HepG2 (cell line): ENCODE measurements at regions not wholly inside any gene's neighbourhood (a gene's known extent, or its start where the extent isn't known, plus 50 kb on each side); places are given as distances from the start of the nearest gene placed in this dataset.

Experiments
- ATAC-seq: fragments of 200-7000 bp; cut with Tn5 transposase; 3 replicates; pipeline ENCODE4 v1.9.1; 2020; ENCODE audit warnings: mild to moderate bottlenecking, moderate library complexity
- BruUV-seq: library from RNA; stranded (reverse); fragments of 400-500 nt; replicated peaks from 2 replicates; lab custom pipeline; 2021; lab: Mats Ljungman, UMichigan
- CTCF ChIA-PET: fragments of 300-600 bp; formaldehyde crosslinking; extraction: SDS; loops from one replicate; lab custom pipeline; 2021; ENCODE audit warnings: low total read pairs, inconsistent platforms, low intra/inter-chr PET ratio; lab: Yijun Ruan, JAX
- POLR2A ChIA-PET: fragments of 350-600 bp; sonication (Branson Sonifier 250); formaldehyde crosslinking; loops from one replicate; lab custom pipeline; 2020; ENCODE audit warnings: antibody characterized with exemption, inconsistent platforms; lab: Yijun Ruan, JAX
- DNase-seq: peaks from one replicate; pipeline ENCODE4 v3.0.0-alpha.2; 2015; ENCODE audit warnings: low spot score
- FAIRE-seq: peaks from 3 replicates; lab custom pipeline; 2011; peaks lifted over from hg19 to GRCh38; lab: Jason Lieb, UNC
- H2AFZ ChIP-seq: one replicate; pipeline ENCODE4 v1.6.1; 2011; ENCODE audit warnings: low read length, inconsistent platforms
- H3K27ac ChIP-seq: fragments of 300-600 bp; 3 replicates; pipeline ENCODE4 v1.8.0; 2011; ENCODE audit warnings: mixed run types, mild to moderate bottlenecking, mixed read lengths, low read length, inconsistent platforms; ENCODE audit not compliant: insufficient read depth; ENCODE audit errors: extremely low read length
- H3K27me3 ChIP-seq, 2 experiments: fragments of 200-600 bp in 1 of 2; 2 replicates in 1 of 2; 3 replicates in 1 of 2; pipeline versions ENCODE4 v1.6.0 to v1.8.0; 2011; ENCODE audit warnings: low read length in 2 of 2, mild to moderate bottlenecking in 2 of 2, moderate library complexity in 2 of 2, inconsistent platforms in 1 of 2; ENCODE audit not compliant: insufficient read depth in 2 of 2, control insufficient read depth in 1 of 2
- H3K36me3 ChIP-seq, 2 experiments: fragments of 200-600 bp in 1 of 2; replicated peaks in 1 of 2; 2 replicates in 1 of 2; 3 replicates in 1 of 2; pipeline versions ENCODE4 v1.5.1 to v1.8.0; 2011; ENCODE audit warnings: low read length in 2 of 2, inconsistent platforms in 1 of 2; ENCODE audit not compliant: insufficient read depth in 2 of 2, control insufficient read depth in 1 of 2
- H3K4me1 ChIP-seq: 2 replicates; pipeline ENCODE4 v1.5.1; 2012; ENCODE audit warnings: low read length, inconsistent platforms; ENCODE audit not compliant: insufficient read depth
- H3K4me2 ChIP-seq: 2 replicates; pipeline ENCODE4 v1.6.0; 2011; ENCODE audit warnings: low read depth, low read length, inconsistent platforms
- H3K4me3 ChIP-seq, 3 experiments: fragments of 200-600 bp in 1 of 3; sonication (generic), shearing (Covaris generic) in 1 of 3; replicated peaks in 1 of 3; 2 replicates each; pipeline ENCODE4 v1.5.1; 2011 to 2016; ENCODE audit warnings: low read length in 3 of 3, inconsistent platforms in 2 of 3, low read depth in 2 of 3, mild to moderate bottlenecking in 2 of 3, control low read depth in 1 of 3, mixed read lengths in 1 of 3; ENCODE audit not compliant: insufficient read depth in 1 of 3
- H3K79me2 ChIP-seq: one replicate; pipeline ENCODE4 v1.6.1; 2011; ENCODE audit warnings: low read length, inconsistent platforms; ENCODE audit not compliant: insufficient read depth
- H3K9ac ChIP-seq: 2 replicates; pipeline ENCODE4 v1.6.0; 2011; ENCODE audit warnings: mild to moderate bottlenecking, low read depth, low read length, inconsistent platforms; ENCODE audit not compliant: insufficient read depth
- H3K9me3 ChIP-seq: 2 replicates; pipeline ENCODE4 v1.5.1; 2012; ENCODE audit warnings: mild to moderate bottlenecking, low read length
- H4K20me1 ChIP-seq: 2 replicates; pipeline ENCODE4 v1.6.0; 2011; ENCODE audit warnings: inconsistent platforms, mild to moderate bottlenecking, low read length, moderate library complexity; ENCODE audit not compliant: insufficient read depth
- CSRNP2 ChIP-seq: sonication (generic); formaldehyde crosslinking; conservative IDR thresholded peaks from 2 replicates; pipeline ENCODE4 v1.8.0; 2022; ENCODE audit warnings: low read depth, missing genetic modification reagents
- ELF1 ChIP-seq: sonication (generic); formaldehyde crosslinking; IDR thresholded peaks from 2 replicates; pipeline ENCODE4 v1.4.0; 2020; ENCODE audit warnings: missing genetic modification reagents
- FOXP1 ChIP-seq, 2 experiments: fragments of 450-650 bp in 1 of 2; IDR thresholded peaks; 2 replicates each; pipeline ENCODE4 v1.6.1; 2017 to 2018; ENCODE audit warnings: antibody characterized with exemption in 1 of 2
- HDAC1 ChIP-seq: sonication (generic); formaldehyde crosslinking; IDR thresholded peaks from 2 replicates; pipeline ENCODE4 v1.5.1; 2020; ENCODE audit warnings: mild to moderate bottlenecking, missing genetic modification reagents
- HOXA9 ChIP-seq: sonication (generic); formaldehyde crosslinking; IDR thresholded peaks from 2 replicates; pipeline ENCODE4 v1.8.1; 2022; ENCODE audit warnings: missing genetic modification reagents, mild to moderate bottlenecking, moderate library complexity, borderline replicate concordance
- KLF6 ChIP-seq: IDR thresholded peaks from 2 replicates; pipeline ENCODE4 v1.8.0; 2016; ENCODE audit warnings: missing biosample characterization, missing genetic modification reagents
- MEF2D ChIP-seq: sonication (generic); formaldehyde crosslinking; IDR thresholded peaks from 2 replicates; pipeline ENCODE4 v1.5.1; 2020; ENCODE audit warnings: mild to moderate bottlenecking, missing genetic modification reagents
- PLRG1 ChIP-seq: fragments of 450-650 bp; conservative IDR thresholded peaks from 2 replicates; pipeline ENCODE4 v1.6.1; 2016
- SOX13 ChIP-seq, 3 experiments: fragments of 450-650 bp in 1 of 3; sonication (generic) in 1 of 3; formaldehyde crosslinking in 1 of 3; IDR thresholded peaks in 2 of 3; conservative IDR thresholded peaks in 1 of 3; 2 replicates each; pipeline versions ENCODE4 v1.5.0 to v1.6.1; 2016 to 2020; ENCODE audit warnings: antibody characterized with exemption in 1 of 3, mild to moderate bottlenecking in 1 of 3, missing compliant biosample characterization in 1 of 3, missing genetic modification reagents in 1 of 3, moderate library complexity in 1 of 3
- ZFY ChIP-seq: sonication (generic); formaldehyde crosslinking; IDR thresholded peaks from 2 replicates; pipeline ENCODE4 v1.4.0; 2020; ENCODE audit warnings: missing genetic modification reagents
- ZMYM4 ChIP-seq: sonication (generic); formaldehyde crosslinking; IDR thresholded peaks from 2 replicates; pipeline ENCODE4 v1.8.1; 2023; ENCODE audit warnings: mild to moderate bottlenecking, missing genetic modification reagents
- ZNF431 ChIP-seq: sonication (generic); formaldehyde crosslinking; IDR thresholded peaks from 2 replicates; pipeline ENCODE4 v1.9.0; 2022; ENCODE audit warnings: missing genetic modification reagents, low read depth, mild to moderate bottlenecking, borderline replicate concordance
- ZNF496 ChIP-seq: sonication (generic); formaldehyde crosslinking; IDR thresholded peaks from 2 replicates; pipeline ENCODE4 v1.8.1; 2023; ENCODE audit warnings: mild to moderate bottlenecking, moderate library complexity, missing genetic modification reagents; ENCODE audit not compliant: insufficient replicate concordance
- ZNF75D ChIP-seq: sonication (generic); formaldehyde crosslinking; IDR thresholded peaks from 2 replicates; pipeline ENCODE4 v1.8.1; 2023; ENCODE audit warnings: missing genetic modification reagents, mild to moderate bottlenecking, borderline replicate concordance
- ZUFSP ChIP-seq: sonication (generic); formaldehyde crosslinking; IDR thresholded peaks from 2 replicates; pipeline ENCODE4 v1.9.0; 2021; ENCODE audit warnings: missing genetic modification reagents, mild to moderate bottlenecking, borderline replicate concordance
- WGBS: methylation state at CpG from one replicate; pipeline ENCODE4 v1.1.6; 2017; ENCODE audit warnings: low lambda C conversion rate; 5-methylcytosine and 5-hydroxymethylcytosine counted together
- in situ Hi-C: cut with HindIII; loops from 2 replicates; pipeline ENCODE4 v1.10.0; 2017; ENCODE audit warnings: low pct_unique_long_range_greater_than_20kb; ENCODE audit not compliant: extremely low pct_ligation_motif_present
- intact Hi-C: fragments of 100-400 bp; cut with micrococcal nuclease; formaldehyde crosslinking; loops from one replicate; pipeline ENCODE4 v1.10.0; 2022; ENCODE audit not compliant: unreplicated experiment
- TF ChIP-seq, protein P1 (sequence below): sonication (generic); formaldehyde crosslinking; IDR thresholded peaks from 2 replicates; pipeline ENCODE4 v1.4.0; 2020; ENCODE audit warnings: missing genetic modification reagents
- TF ChIP-seq, protein P2 (sequence below): IDR thresholded peaks from 2 replicates; pipeline ENCODE4 v1.6.1; 2016; ENCODE audit warnings: low read depth, borderline replicate concordance

GRCh38 chr10:21413268-21413667 lies 112.2 kb downstream of the SKIDA1 start:
- Histone ChIP-seq H4K20me1 (no peaks in the 10 kb centered on the region), H2AFZ (no peak overlapping the region), H3K9me3 (no peaks in the 10 kb centered on the region), H3K79me2 (no peaks in the 10 kb centered on the region), H3K4me2 (no peak overlapping the region), H3K27ac (no peak overlapping the region), H3K9ac (no peak overlapping the region), H3K27me3 (peaks cover 1 to 13% of the 10 kb centered on the region in 2 experiments; a peak in 2 of 5 replicates), H3K36me3 (no peaks in the 10 kb centered on the region), H3K4me1 (no peaks in the 10 kb centered on the region), H3K4me3 (no peak overlapping the region)
- WGBS: 34% methylated on average over 6 of the region's 6 CpGs
- DNase-seq (no peak), FAIRE-seq (no peak), ATAC-seq (no peak)
- in situ Hi-C loops (no loop called here), intact Hi-C loops (no loop called here)
- POLR2A ChIA-PET: no interaction called here
- CTCF ChIA-PET: no interaction called here
- no TSS peak for BruUV-seq
- TF ChIP-seq, protein P1, sequence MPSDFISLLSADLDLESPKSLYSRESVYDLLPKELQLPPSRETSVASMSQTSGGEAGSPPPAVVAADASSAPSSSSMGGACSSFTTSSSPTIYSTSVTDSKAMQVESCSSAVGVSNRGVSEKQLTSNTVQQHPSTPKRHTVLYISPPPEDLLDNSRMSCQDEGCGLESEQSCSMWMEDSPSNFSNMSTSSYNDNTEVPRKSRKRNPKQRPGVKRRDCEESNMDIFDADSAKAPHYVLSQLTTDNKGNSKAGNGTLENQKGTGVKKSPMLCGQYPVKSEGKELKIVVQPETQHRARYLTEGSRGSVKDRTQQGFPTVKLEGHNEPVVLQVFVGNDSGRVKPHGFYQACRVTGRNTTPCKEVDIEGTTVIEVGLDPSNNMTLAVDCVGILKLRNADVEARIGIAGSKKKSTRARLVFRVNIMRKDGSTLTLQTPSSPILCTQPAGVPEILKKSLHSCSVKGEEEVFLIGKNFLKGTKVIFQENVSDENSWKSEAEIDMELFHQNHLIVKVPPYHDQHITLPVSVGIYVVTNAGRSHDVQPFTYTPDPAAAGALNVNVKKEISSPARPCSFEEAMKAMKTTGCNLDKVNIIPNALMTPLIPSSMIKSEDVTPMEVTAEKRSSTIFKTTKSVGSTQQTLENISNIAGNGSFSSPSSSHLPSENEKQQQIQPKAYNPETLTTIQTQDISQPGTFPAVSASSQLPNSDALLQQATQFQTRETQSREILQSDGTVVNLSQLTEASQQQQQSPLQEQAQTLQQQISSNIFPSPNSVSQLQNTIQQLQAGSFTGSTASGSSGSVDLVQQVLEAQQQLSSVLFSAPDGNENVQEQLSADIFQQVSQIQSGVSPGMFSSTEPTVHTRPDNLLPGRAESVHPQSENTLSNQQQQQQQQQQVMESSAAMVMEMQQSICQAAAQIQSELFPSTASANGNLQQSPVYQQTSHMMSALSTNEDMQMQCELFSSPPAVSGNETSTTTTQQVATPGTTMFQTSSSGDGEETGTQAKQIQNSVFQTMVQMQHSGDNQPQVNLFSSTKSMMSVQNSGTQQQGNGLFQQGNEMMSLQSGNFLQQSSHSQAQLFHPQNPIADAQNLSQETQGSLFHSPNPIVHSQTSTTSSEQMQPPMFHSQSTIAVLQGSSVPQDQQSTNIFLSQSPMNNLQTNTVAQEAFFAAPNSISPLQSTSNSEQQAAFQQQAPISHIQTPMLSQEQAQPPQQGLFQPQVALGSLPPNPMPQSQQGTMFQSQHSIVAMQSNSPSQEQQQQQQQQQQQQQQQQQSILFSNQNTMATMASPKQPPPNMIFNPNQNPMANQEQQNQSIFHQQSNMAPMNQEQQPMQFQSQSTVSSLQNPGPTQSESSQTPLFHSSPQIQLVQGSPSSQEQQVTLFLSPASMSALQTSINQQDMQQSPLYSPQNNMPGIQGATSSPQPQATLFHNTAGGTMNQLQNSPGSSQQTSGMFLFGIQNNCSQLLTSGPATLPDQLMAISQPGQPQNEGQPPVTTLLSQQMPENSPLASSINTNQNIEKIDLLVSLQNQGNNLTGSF (CRISPR knock-in tag): no peak
- TF ChIP-seq HDAC1 (no peak), MEF2D (CRISPR knock-in tag) (no peak), ELF1 (CRISPR knock-in tag) (no peak), ZMYM4 (no peak), SOX13 (IDR thresholded peaks at IDR 0.05) (no peak), SOX13 (CRISPR knock-in tag; conservative IDR thresholded peaks at IDR 0.05 in 1 of 2, IDR thresholded peaks at IDR 0.05 in 1 of 2) (no peak), PLRG1 (no peak), ZUFSP (CRISPR knock-in tag) (no peak), ZNF496 (CRISPR knock-in tag) (no peak), KLF6 (no peak), ZNF431 (no peak), HOXA9 (CRISPR knock-in tag) (no peak), ZNF75D (CRISPR knock-in tag) (no peak), ZFY (no peak), CSRNP2 (CRISPR knock-in tag) (no peak), FOXP1 (IDR thresholded peaks at IDR 0.05) (no peak), FOXP1 (CRISPR knock-in tag; IDR thresholded peaks at IDR 0.05) (no peak)
- TF ChIP-seq, protein P2, sequence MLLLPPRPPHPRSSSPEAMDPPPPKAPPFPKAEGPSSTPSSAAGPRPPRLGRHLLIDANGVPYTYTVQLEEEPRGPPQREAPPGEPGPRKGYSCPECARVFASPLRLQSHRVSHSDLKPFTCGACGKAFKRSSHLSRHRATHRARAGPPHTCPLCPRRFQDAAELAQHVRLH (CRISPR knock-in tag): no peak
